ENCODE measurements at regions not wholly inside any gene's neighbourhood (a gene's known extent, or its start where the extent isn't known, plus 50 kb on each side); places are given as distances from the start of the nearest gene placed in this dataset.
"Not testable (repeated sequence)": the region's sequence is repeated elsewhere in the genome, so short reads cannot be mapped to it uniquely, and the experiment has no call there.

- DNase-seq (ENCODE audit: low read depth in 4 of 4, low spot score in 1 of 4), result no peak
These were observed 98.4 kb upstream of the B3GAT1 start for GRCh38 chr11:134510233-134511040.

- no peak for DNase-seq (ENCODE audit: low read depth in 4 of 4, low spot score in 1 of 4)
These were observed 97.6 kb upstream of the B3GAT1 start for GRCh38 chr11:134509381-134510232.

- DNase-seq (ENCODE audit: low read depth in 4 of 4, low spot score in 1 of 4), result no peak
These were observed 96.4 kb upstream of the B3GAT1 start for GRCh38 chr11:134508219-134508990.

GRCh38 chr11:134506046-134506445, 94.0 kb upstream of the B3GAT1 start:
- no peak for DNase-seq (ENCODE audit: low read depth in 4 of 4, low spot score in 1 of 4)

GRCh38 chr11:134505125-134505524, 93.1 kb upstream of the B3GAT1 start:
- DNase-seq (ENCODE audit: low read depth in 4 of 4, low spot score in 1 of 4), result no peak

GRCh38 chr11:134504146-134504905, 92.3 kb upstream of the B3GAT1 start:
- no peak for DNase-seq (ENCODE audit: low read depth in 4 of 4, low spot score in 1 of 4)

- no peak for DNase-seq (ENCODE audit: low read depth in 4 of 4, low spot score in 1 of 4)
These were observed 91.6 kb upstream of the B3GAT1 start for GRCh38 chr11:134503596-134503995.

- DNase-seq (ENCODE audit: low read depth in 4 of 4, low spot score in 1 of 4), result no peak
These were observed 91.1 kb upstream of the B3GAT1 start for GRCh38 chr11:134503100-134503499.

- DNase-seq (ENCODE audit: low read depth in 4 of 4, low spot score in 1 of 4), result no peak
These were observed 90.1 kb upstream of the B3GAT1 start for GRCh38 chr11:134502153-134502550.

- DNase-seq (ENCODE audit: low read depth in 4 of 4, low spot score in 1 of 4), result no peak
These were observed 89.5 kb upstream of the B3GAT1 start for GRCh38 chr11:134501406-134502152.

- DNase-seq (ENCODE audit: low read depth in 4 of 4, low spot score in 1 of 4), result no peak
These were observed 88.6 kb upstream of the B3GAT1 start for GRCh38 chr11:134500621-134501020.

- no peak for DNase-seq (ENCODE audit: low read depth in 4 of 4, low spot score in 1 of 4)
These were observed 87.9 kb upstream of the B3GAT1 start for GRCh38 chr11:134499990-134500389.

GRCh38 chr11:134498326-134499139, 86.5 kb upstream of the B3GAT1 start:
- DNase-seq (ENCODE audit: low read depth in 4 of 4, low spot score in 1 of 4), result no peak

- no peak for DNase-seq (ENCODE audit: low read depth in 4 of 4, low spot score in 1 of 4)
These were observed 85.5 kb upstream of the B3GAT1 start for GRCh38 chr11:134497586-134497985.

- not testable (repeated sequence) for DNase-seq (ENCODE audit: low read depth in 4 of 4, low spot score in 1 of 4)
These were observed 84.0 kb upstream of the B3GAT1 start for GRCh38 chr11:134496058-134496457.

- not testable (repeated sequence) for DNase-seq (ENCODE audit: low read depth in 4 of 4, low spot score in 1 of 4)
These were observed 82.4 kb upstream of the B3GAT1 start for GRCh38 chr11:134494395-134494794.

GRCh38 chr11:134492411-134492810, 80.4 kb upstream of the B3GAT1 start:
- DNase-seq (ENCODE audit: low read depth in 4 of 4, low spot score in 1 of 4), result not testable (repeated sequence)

- no peak for DNase-seq (ENCODE audit: low read depth in 4 of 4, low spot score in 1 of 4)
These were observed 77.7 kb upstream of the B3GAT1 start for GRCh38 chr11:134489728-134490127.

- DNase-seq (ENCODE audit: low read depth in 4 of 4, low spot score in 1 of 4), result no peak
These were observed 76.9 kb upstream of the B3GAT1 start for GRCh38 chr11:134488913-134489312.

All from stimulated activated CD4-positive, alpha-beta T cell treated with anti-CD3 and anti-CD28 coated beads, Interleukin-1b, Interleukin-23, amount 100 ng/mL, for 24 hours (primary cell).